Lung (tissue), 11 donors: ENCODE measurements at regions not wholly inside any gene's neighbourhood (a gene's known extent, or its start where the extent isn't known, plus 50 kb on each side); places are given as distances from the start of the nearest gene placed in this dataset.

Experiments used
- ATAC-seq: fragments of 200-7000 bp; cut with Tn5 transposase; one replicate; pipeline ENCODE4 v1.9.1; 2020; ENCODE audit warnings: moderate number of reproducible peaks; ENCODE audit not compliant: insufficient read depth, low FRiP score
- DNase-seq, 3 donors: peaks; one replicate each; pipeline ENCODE4 v3.0.0-alpha.2; 2013 to 2017
- H3K27ac ChIP-seq, 2 donors: one replicate each; pipeline ENCODE4 v1.5.1; 2013; ENCODE audit warnings: mild to moderate bottlenecking in 2 of 2, moderate library complexity in 2 of 2, control low read depth in 1 of 2, inconsistent platforms in 1 of 2, low read depth in 1 of 2, low read length in 1 of 2
- H3K27me3 ChIP-seq, 3 donors: one replicate each; pipeline ENCODE4 v1.5.1; 2013; ENCODE audit warnings: low read length in 2 of 3; ENCODE audit not compliant: control insufficient read depth in 3 of 3, insufficient read depth in 3 of 3
- H3K36me3 ChIP-seq, 4 donors: one replicate each; pipeline ENCODE4 v1.5.1; 2013; ENCODE audit warnings: low read length in 4 of 4, mild to moderate bottlenecking in 1 of 4, moderate library complexity in 1 of 4; ENCODE audit not compliant: control insufficient read depth in 4 of 4, insufficient read depth in 4 of 4
- H3K4me1 ChIP-seq, 5 donors: one replicate each; pipeline ENCODE4 v1.5.1; 2013; ENCODE audit warnings: low read length in 5 of 5, mild to moderate bottlenecking in 2 of 5, moderate library complexity in 1 of 5; ENCODE audit not compliant: control insufficient read depth in 5 of 5, insufficient read depth in 5 of 5
- H3K4me3 ChIP-seq: one replicate; pipeline ENCODE4 v1.5.1; 2013; ENCODE audit warnings: mild to moderate bottlenecking, control low read depth, moderate library complexity
- H3K9ac ChIP-seq, 2 donors: one replicate each; pipeline ENCODE4 v1.5.1; 2013; ENCODE audit warnings: low read length in 2 of 2, control low read depth in 1 of 2; ENCODE audit not compliant: insufficient read depth in 1 of 2
- H3K9me3 ChIP-seq, 4 donors: one replicate each; pipeline ENCODE4 v1.5.1; 2013; ENCODE audit warnings: low read length in 3 of 4, mild to moderate bottlenecking in 1 of 4, moderate library complexity in 1 of 4; ENCODE audit not compliant: control insufficient read depth in 4 of 4, insufficient read depth in 3 of 4
- WGBS, 2 donors: extraction: QIAGEN DNeasy Blood & Tissue Kit; methylation state at CpG; one replicate each; pipeline ENCODE4 v1.1.7; 2013; 5-methylcytosine and 5-hydroxymethylcytosine counted together
- TF ChIP-seq, protein P1 (sequence below): IDR thresholded peaks from 2 replicates; pipeline ENCODE4 v1.5.1; 2012; ENCODE audit warnings: mild to moderate bottlenecking; ENCODE audit errors: control extremely low read depth, extremely low read depth
- donor health status: control.
- donor health status: control.
- donor health status: Bipolar disorder and iron deficiency.
- donor health status: healthy.
- donor health status: DM: yes; HTN: yes; CAD: no.

DNA sequence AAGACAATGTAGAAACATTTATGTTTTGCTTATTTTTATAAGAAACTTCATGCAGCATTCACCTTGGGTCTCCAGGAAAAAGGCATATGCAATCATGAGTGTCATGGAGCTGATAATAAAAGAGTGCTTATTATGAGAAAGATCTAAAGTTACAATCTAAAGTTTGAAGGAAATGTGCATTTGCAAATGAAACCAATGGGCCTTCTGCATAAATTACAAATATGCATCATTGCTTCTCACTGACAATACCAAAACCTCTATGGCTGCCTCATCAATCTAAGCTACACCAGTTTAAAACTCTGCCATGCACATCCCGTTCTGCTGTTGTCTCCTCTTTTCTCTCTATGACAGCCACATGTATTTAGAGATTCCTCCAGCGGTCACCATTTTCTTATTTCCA lies 103.2 kb upstream of the ABI3BP start:
- ATAC-seq, result no peak
- Histone ChIP-seq H3K27me3 (peaks cover 0 to 15% (median 6%) of the 10 kb centered on the region in 3 donors), H3K9me3 (no peaks in the 10 kb centered on the region), H3K27ac (no peak overlapping the region), H3K9ac (no peak overlapping the region), H3K36me3 (no peaks in the 10 kb centered on the region), H3K4me3 (no peak overlapping the region), H3K4me1 (no peaks in the 10 kb centered on the region)
- DNase-seq, result no peak
- TF ChIP-seq, protein P1, sequence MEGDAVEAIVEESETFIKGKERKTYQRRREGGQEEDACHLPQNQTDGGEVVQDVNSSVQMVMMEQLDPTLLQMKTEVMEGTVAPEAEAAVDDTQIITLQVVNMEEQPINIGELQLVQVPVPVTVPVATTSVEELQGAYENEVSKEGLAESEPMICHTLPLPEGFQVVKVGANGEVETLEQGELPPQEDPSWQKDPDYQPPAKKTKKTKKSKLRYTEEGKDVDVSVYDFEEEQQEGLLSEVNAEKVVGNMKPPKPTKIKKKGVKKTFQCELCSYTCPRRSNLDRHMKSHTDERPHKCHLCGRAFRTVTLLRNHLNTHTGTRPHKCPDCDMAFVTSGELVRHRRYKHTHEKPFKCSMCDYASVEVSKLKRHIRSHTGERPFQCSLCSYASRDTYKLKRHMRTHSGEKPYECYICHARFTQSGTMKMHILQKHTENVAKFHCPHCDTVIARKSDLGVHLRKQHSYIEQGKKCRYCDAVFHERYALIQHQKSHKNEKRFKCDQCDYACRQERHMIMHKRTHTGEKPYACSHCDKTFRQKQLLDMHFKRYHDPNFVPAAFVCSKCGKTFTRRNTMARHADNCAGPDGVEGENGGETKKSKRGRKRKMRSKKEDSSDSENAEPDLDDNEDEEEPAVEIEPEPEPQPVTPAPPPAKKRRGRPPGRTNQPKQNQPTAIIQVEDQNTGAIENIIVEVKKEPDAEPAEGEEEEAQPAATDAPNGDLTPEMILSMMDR, result no peak
- WGBS, 2 donors, result 91 to 95% methylated on average over 2 of the region's 2 CpGs

DNA sequence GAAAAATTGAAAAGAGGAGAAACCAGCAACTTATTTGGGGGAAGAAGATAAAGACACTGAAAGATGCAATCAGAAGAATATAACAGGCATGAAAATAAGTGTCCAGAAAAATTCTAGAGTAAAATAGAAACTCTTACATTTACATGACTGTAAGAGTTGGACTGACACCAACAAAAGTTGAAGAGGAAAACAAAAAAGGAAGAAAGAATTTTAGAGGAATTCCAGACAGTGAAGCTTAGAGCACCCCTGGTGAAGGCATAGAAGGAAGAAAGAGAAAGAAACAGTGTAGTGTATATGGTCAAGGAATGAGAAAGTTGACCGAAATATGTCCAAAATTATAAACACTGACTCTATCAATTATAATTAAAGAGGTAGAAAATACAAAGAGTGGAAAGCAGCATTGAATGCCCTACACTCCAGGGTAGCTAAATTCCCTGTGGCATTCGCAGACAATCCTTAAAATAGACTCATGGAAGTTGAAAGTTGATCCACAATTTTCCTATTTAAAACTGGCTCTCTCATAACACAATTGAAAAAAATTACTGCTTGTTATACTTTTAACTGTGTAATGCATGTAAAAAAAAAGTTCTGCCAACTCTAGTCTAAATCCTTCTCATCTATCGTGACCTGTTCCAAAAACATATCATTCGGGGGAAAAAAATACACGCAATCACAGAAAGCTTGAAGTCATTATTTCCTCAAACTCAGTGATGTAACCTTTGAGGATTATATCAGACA lies 102.6 kb upstream of the ABI3BP start:
- Histone ChIP-seq H3K27ac (no peak overlapping the region), H3K36me3 (no peaks in the 10 kb centered on the region), H3K4me3 (no peak overlapping the region), H3K4me1 (no peaks in the 10 kb centered on the region), H3K9ac (no peak overlapping the region), H3K27me3 (peaks cover 0 to 12% (median 6%) of the 10 kb centered on the region in 3 donors), H3K9me3 (no peaks in the 10 kb centered on the region)
- DNase-seq, result no peak
- ATAC-seq, result no peak
- TF ChIP-seq, protein P1, result no peak
- 80 to 83% methylated on average over 5 of the region's 5 CpGs for WGBS, 2 donors

DNA sequence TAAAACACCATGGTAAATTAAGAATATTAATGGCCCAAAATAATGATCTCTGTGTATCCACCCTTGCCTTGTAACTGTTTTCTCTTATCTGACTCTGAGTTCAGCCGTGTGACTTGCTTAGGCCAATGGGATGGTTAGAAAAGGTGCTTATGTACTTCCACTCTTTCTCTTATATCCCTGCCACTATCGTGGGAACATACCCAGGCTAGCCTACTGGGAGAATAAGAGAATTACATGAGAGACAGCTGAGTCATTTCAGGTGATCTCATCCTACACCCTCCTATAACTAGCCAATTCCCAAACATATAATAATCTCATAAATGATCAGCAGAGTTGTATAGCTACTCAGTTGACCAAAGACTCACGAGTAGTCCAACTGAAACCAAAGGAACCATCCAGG lies 98.3 kb upstream of the ABI3BP start:
- DNase-seq (no peak), ATAC-seq (no peak)
- Histone ChIP-seq H3K36me3 (no peaks in the 10 kb centered on the region), H3K4me3 (no peak overlapping the region), H3K27ac (no peak overlapping the region), H3K27me3 (no peaks in the 10 kb centered on the region), H3K9me3 (no peaks in the 10 kb centered on the region), H3K9ac (no peak overlapping the region), H3K4me1 (no peaks in the 10 kb centered on the region)
- TF ChIP-seq, protein P1, result no peak
- WGBS, 2 donors, result 92 to 93% methylated on average over 3 of the region's 3 CpGs

DNA sequence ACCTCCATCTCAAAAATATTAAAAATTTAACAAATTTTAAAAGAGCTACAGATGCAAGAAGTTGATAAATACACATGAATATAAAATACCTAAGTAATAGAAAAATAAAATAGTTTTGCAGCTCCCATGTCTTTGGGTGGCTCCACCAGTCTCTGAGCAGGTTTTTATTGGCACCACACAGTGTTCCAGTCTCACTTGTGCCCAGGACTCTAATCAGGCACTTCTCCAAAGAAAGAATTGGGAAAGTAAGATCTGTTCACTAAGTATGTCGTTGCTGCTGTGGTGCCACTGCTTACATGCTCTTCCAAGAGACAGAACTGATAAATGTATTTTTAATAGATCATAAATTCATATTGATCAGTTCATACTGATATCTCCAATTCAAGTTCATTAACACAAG lies 92.5 kb upstream of the ABI3BP start:
- H3K4me1 ChIP-seq, result no peaks in the 10 kb centered on the region
- no peaks in the 10 kb centered on the region for H3K27me3 ChIP-seq
- H3K36me3 ChIP-seq, result no peaks in the 10 kb centered on the region
- TF ChIP-seq, protein P1, result no peak
- DNase-seq (no peak), ATAC-seq (no peak)
- no peaks in the 10 kb centered on the region for H3K9me3 ChIP-seq
- H3K9ac ChIP-seq, result no peak overlapping the region
- no peak overlapping the region for H3K27ac ChIP-seq
- 93 to 96% methylated on average over 1 of the region's 1 CpG for whole genome bisulfite sequencing, 2 donors
- no peak overlapping the region for H3K4me3 ChIP-seq
